SHP77 (cell line): ENCODE measurements at regions not wholly inside any gene's neighbourhood (a gene's known extent, or its start where the extent isn't known, plus 50 kb on each side); places are given as distances from the start of the nearest gene placed in this dataset.

Experiments used
- DNase-seq, 2 experiments: peaks; one replicate each; lab custom pipeline; 2025; lab: John Stamatoyannopoulos, UW

GRCh38 chr7:125561006-125561405 is 631.4 kb upstream of the POT1 start:
- DNase-seq = no peak

- no peak for DNase-seq
These were observed 630.3 kb upstream of the POT1 start for GRCh38 chr7:125559921-125560320.

DNA sequence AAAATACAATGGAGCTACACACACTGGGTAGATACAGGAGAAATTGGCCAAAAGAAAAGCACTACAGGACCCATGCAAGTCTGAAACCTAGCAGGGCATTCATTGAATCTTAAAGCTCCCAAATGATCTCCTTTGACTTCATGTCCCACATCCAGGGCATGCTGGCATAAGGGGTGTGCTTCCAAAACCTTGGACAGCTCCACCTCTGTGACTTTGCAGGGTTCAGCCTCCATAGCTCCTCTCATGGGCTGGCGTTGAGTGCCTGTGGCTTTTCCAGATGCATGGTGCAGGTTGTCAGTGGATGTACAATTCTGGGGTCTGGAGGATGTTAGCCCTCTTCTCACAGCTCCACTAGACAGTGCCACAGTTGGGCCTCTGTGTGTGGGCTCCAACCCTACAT is 626.3 kb upstream of the POT1 start:
- no peak for DNase-seq

GRCh38 chr7:125551008-125551407 is 621.4 kb upstream of the POT1 start:
- no peak for DNase-seq

DNA sequence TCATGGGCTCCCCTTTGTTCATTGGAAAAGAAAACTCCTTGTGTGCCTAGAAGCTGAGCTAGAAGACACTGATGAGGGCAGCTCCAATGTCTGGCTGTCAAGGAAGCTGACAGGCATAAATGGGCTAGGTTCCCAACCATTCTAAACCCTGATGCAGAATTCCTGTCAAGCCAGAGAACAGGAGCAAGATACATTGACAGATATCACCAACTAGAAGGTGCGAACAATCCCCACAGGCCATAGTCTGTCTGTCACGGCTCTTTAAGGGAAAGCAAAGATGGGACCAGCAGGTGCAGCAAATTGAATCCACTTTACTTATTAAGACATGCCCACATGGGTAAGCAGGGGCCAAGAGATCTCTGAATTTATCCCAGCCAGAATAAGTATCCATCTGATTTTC is 617.9 kb upstream of the POT1 start:
- DNase-seq = no peak

- no peak for DNase-seq
These were observed 600.9 kb upstream of the POT1 start for GRCh38 chr7:125530553-125530952.

DNA sequence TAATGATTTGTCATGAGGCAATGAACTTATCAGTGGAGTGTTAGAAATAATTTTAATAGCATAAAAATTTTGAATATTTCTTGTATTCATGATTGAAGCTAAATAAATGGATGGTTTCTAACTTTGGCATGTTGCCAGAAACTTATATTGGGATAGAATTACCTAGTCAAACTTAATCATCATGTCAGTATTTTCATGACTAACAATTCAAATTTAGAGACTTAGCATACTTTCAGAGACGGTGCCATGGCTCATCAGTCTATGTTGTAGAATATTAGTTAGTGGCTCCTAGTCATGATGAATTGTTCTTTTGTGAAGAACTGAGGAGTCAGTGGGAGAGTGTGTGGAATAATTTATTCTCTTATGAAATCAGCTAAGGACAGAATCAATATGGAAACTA is 599.6 kb upstream of the POT1 start:
- no peak for DNase-seq

GRCh38 chr7:125526958-125527357 is 597.3 kb upstream of the POT1 start:
- no peak for DNase-seq

- DNase-seq = no peak
These were observed 596.5 kb upstream of the POT1 start for GRCh38 chr7:125526092-125526491.

DNA sequence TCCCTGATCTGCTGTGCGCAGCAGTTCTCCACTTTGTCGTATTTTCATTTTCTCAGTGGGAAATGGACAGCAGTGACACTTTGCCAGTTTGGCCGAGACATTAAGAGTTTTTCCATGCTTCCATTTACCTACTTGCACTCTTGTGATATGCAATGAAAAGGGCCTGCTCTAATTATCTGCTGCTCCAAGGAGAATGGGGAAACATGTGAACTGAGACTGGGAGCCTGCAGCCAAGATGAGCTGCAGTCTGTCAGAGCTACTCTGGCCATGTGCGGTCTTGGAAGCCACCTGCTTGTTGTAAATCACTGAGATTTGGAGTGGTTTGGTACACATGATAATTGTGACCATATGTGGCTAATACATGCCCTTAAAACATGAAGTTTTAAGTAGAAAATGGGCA is 586.6 kb upstream of the POT1 start:
- peak; percentile 88 to 93 for DNase-seq

GRCh38 chr7:125512373-125512772 is 582.7 kb upstream of the POT1 start:
- DNase-seq = no peak

- no peak for DNase-seq
These were observed 581.7 kb upstream of the POT1 start for GRCh38 chr7:125511310-125511709.

DNA sequence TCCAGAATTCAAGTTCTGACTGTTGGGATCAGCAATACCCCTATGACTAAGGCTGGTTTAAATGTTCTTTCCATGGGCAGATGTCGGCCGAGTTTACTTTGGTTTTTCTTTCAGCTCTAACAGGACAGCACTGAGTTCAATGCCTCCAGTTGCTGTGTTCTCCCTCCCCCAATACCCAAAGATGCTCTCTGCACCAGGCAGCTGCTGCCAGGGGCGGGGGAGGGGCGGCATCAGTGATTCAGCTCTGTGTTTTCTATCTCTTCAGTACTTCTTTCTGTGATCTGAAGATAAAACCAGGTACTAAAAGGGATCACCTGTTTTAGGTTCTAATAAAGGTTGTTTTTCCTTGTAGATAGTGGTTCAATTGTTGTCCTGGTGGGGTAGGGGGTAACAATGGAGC is 576.7 kb upstream of the POT1 start:
- DNase-seq = no peak

DNA sequence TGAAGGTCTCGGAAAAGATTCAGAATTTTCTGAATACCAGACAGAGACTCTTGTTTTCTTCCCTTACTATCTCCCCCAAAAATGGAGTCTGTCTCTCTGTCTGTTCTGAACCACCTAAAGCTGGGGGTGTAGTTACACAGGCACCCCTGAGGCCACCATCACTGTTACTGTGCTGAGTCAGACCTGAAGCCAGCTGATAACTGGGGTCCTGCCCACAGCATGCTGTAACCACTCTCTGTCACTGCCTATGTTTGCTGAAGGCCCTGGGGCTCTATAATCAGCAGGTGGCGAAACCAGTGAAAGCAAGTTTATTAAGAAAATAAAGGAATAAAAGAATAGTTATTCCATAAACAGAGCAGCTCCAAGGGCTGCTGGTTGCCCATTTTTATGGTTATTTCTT is 575.2 kb upstream of the POT1 start:
- no peak for DNase-seq

DNA sequence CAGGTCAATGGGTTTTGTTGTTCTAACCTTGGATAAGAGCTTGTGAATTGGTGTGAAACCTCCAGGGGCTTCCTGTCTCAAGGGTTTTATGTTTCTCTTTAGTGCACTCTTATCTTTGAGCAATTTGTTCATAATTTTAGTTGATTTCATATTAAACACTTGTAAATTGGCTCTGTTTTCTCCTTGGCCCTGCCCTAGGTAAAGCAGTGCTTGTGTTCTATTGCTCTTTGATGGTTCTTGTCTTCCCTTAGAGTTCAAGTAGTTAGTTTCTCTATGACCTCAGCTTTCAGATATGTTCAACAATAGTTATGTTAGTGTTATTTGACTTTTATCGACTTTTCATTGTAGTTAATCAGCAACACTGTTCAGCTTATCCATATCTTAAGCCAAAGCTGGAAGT is 566.4 kb upstream of the POT1 start:
- no peak for DNase-seq

DNA sequence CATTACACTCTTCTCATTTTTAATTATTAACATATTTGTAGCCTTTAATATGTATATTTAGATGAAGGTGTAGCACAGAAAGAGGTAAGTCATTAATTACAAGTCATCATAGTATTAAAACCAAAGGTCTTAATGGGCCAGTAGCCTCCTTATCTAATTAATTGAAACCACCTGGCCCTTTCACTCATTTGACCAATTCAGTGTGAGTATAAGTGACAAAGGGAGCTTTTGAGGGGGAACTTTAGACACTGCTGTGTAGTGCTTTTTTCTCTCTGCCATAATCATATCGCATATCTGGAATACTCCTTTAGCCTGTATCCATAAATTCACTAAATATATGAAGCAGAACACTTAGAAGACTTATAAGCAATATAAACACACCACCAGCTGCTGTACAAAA is 562.9 kb upstream of the POT1 start:
- DNase-seq = no peak

DNA sequence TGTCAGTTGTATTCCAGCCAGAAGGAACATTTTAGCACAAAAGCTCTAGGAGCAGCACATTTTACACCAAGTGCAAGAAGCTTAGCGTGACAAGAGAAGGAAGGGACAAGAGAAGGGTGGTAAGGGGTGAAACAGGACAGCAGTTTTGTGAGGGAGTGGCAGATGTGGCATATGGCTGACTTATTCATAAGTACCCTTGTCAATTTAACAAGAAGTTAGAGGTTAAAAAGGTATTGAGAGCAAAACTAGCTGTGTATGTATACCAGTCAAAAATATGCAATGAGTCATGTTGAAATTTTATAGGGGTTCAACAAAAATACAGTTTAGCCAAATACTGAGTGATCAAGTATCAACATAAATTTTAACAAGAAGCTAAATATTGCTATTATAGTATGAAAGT is 561.5 kb upstream of the POT1 start:
- no peak for DNase-seq

GRCh38 chr7:125490167-125490566 is 560.5 kb upstream of the POT1 start:
- DNase-seq = no peak

GRCh38 chr7:125485223-125485622 is 555.6 kb upstream of the POT1 start:
- no peak for DNase-seq

DNA sequence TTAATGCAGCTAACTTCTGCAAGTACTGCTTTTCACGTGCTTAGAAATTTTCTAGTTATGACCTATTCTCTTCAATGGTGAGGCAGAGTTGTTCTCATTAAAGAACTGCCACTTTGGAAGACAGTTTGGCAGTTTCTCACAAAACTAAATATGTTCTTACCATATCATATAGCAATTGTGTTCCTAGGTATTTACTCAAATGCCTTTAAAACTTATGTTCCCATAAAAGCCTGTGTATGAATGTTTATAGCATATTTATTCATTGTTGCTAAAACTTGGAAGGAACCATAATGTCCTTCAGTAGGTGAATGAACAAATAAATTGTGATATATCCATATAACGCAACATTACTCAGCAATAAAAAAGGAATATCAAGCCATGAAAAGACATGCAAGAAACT is 555.1 kb upstream of the POT1 start:
- DNase-seq = no peak

DNA sequence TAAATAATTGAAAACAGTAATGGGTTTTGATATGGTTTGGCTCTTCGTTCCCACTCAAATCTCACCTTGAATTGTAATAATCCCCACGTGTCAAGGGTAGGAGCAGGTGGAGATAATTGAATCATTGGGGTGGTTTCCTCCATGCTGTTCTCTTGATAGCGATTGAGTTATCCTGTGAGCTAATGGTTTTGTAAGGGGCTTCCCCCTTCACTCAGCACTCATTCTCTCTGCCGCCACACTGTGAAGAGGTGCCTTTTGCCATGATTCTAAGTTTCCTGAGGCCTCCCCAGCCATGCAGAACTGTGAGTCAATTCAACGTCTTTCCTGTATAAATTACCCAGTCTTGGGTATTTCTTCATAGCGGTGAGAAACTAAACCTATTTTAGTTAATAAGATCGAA is 551.7 kb upstream of the POT1 start:
- DNase-seq = no peak

- no peak for DNase-seq
These were observed 551.1 kb upstream of the POT1 start for GRCh38 chr7:125480762-125481161.

GRCh38 chr7:125468855-125469174 is 539.2 kb upstream of the POT1 start:
- DNase-seq = no peak

DNA sequence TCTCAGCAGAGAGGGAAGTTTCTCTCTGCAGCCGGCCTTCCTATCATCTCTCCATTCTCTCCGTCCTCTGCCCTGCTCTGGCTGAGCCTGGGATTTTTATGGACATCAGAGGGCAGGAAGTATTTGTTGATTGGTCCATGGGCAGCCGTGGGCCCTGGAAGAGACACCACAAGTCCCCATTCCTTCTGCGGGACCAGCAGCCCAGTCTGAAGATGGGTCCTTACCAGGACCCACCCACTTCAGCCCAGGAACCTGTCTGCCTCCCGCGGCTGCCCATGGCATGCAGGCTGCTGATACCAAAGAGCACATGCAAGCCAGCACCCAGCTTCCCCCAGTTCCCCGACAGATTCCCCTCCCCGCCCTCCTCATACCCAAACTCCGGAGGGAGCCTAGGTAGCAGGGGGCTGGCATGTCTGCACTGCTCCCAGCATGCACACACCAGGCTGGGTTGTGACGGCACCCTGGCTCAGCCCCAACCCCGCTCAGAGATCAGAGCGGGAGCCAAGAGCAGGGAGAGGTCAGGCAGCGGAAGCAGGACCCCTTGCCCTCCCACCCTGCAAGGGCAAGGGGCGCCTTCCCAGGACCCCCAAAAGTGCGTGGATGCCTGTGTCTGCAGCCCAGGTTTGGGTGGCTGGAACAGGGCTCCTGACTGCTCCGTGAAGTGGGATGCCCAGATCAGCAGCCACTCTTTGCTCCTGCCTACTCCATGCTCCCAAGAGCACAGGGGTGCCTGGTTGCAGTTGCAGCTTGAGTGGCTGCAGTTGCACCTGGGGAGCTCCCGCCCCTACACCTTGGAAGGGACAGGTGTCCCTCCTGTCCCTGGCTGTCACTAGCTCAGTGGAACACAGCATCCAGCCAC is 538.6 kb upstream of the POT1 start:
- DNase-seq = no peak
